IPS DF 6.9 (cell line): ENCODE measurements at regions not wholly inside any gene's neighbourhood (a gene's known extent, or its start where the extent isn't known, plus 50 kb on each side); places are given as distances from the start of the nearest gene placed in this dataset.

Source experiments
- DNase-seq: peaks from one replicate; pipeline ENCODE4 v3.0.0-alpha.2; 2013; ENCODE audit warnings: low read depth, low spot score
- H3K27ac ChIP-seq: one replicate; pipeline ENCODE4 v1.5.1; 2013; ENCODE audit warnings: low read length, control low read depth
- H3K27me3 ChIP-seq: 2 replicates; pipeline ENCODE4 v1.6.1; 2013; ENCODE audit warnings: mild to moderate bottlenecking, low read length; ENCODE audit not compliant: control insufficient read depth, insufficient read depth
- H3K36me3 ChIP-seq: 2 replicates; pipeline ENCODE4 v1.6.1; 2013; ENCODE audit warnings: low read length; ENCODE audit not compliant: control insufficient read depth, insufficient read depth
- H3K4me1 ChIP-seq: 2 replicates; pipeline ENCODE4 v1.6.1; 2013; ENCODE audit warnings: low read length; ENCODE audit not compliant: control insufficient read depth, insufficient read depth
- H3K4me3 ChIP-seq: 2 replicates; pipeline ENCODE4 v1.5.1; 2013; ENCODE audit warnings: mild to moderate bottlenecking, low read length
- H3K9me3 ChIP-seq: 2 replicates; pipeline ENCODE4 v1.6.1; 2013; ENCODE audit warnings: low read length, inconsistent platforms; ENCODE audit not compliant: control insufficient read depth, insufficient read depth
- WGBS: extraction: QIAGEN DNeasy Blood & Tissue Kit; methylation state at CpG from one replicate; pipeline ENCODE4 v1.1.7; 2013; ENCODE audit warnings: mixed read lengths, missing lambda C conversion rate; ENCODE audit not compliant: insufficient read length, insufficient coverage; 5-methylcytosine and 5-hydroxymethylcytosine counted together

- Histone ChIP-seq H3K4me1 (no peaks in the 10 kb centered on the region), H3K36me3 (no peaks in the 10 kb centered on the region), H3K27me3 (no peaks in the 10 kb centered on the region), H3K4me3 (no peak overlapping the region), H3K9me3 (no peaks in the 10 kb centered on the region), H3K27ac (no peak overlapping the region)
- WGBS, result no CpG with 5 or more reads among the region's 12 CpGs
- DNase-seq, result no peak
Observed at GRCh38 chr15:95799286-95800200, 531.0 kb upstream of the NR2F2 start.

- DNase-seq, result no peak
- H3K27ac ChIP-seq, result no peak overlapping the region
Observed at GRCh38 chr15:95804484-95804883, 526.0 kb upstream of the NR2F2 start.

GRCh38 chr15:95812491-95812890 is 518.0 kb upstream of the NR2F2 start:
- Histone ChIP-seq H3K4me1 (no peaks in the 10 kb centered on the region), H3K4me3 (no peak overlapping the region), H3K27me3 (no peaks in the 10 kb centered on the region), H3K27ac (no peak overlapping the region), H3K36me3 (no peaks in the 10 kb centered on the region), H3K9me3 (no peaks in the 10 kb centered on the region)
- no peak for DNase-seq
- WGBS, result 100% methylated on average over 1 of the region's 2 CpGs

More at GRCh38 chr15:95804484-95804883, 526.0 kb upstream of the NR2F2 start:
- H3K36me3 ChIP-seq, result no peaks in the 10 kb centered on the region
- no peak overlapping the region for H3K4me3 ChIP-seq
- H3K9me3 ChIP-seq, result no peaks in the 10 kb centered on the region
- no peaks in the 10 kb centered on the region for H3K27me3 ChIP-seq
- H3K4me1 ChIP-seq, result no peaks in the 10 kb centered on the region

GRCh38 chr15:95814908-95815307 is 515.6 kb upstream of the NR2F2 start:
- no peak overlapping the region for H3K27ac ChIP-seq
- no peaks in the 10 kb centered on the region for H3K36me3 ChIP-seq
- no peaks in the 10 kb centered on the region for H3K9me3 ChIP-seq
- H3K4me3 ChIP-seq, result no peak overlapping the region
- no peak for DNase-seq
- no peaks in the 10 kb centered on the region for H3K27me3 ChIP-seq
- WGBS, result no CpG with 5 or more reads among the region's 3 CpGs
- no peaks in the 10 kb centered on the region for H3K4me1 ChIP-seq

GRCh38 chr15:95816591-95816990 is 513.9 kb upstream of the NR2F2 start:
- Histone ChIP-seq H3K4me1 (no peaks in the 10 kb centered on the region), H3K36me3 (no peaks in the 10 kb centered on the region)
- no CpG with 5 or more reads among the region's 4 CpGs for WGBS

GRCh38 chr15:95822961-95823360 is 507.5 kb upstream of the NR2F2 start:
- H3K36me3 ChIP-seq, result no peaks in the 10 kb centered on the region
- DNase-seq, result no peak
- peaks cover 1% of the 10 kb centered on the region; the same call in 1 of the 2 replicates for H3K27me3 ChIP-seq
- no peak overlapping the region for H3K27ac ChIP-seq
- H3K9me3 ChIP-seq, result no peaks in the 10 kb centered on the region
- no peak overlapping the region for H3K4me3 ChIP-seq
- H3K4me1 ChIP-seq, result no peaks in the 10 kb centered on the region; the same call in 1 of the 2 replicates
- WGBS, result no CpG with 5 or more reads among the region's 7 CpGs

More at GRCh38 chr15:95816591-95816990, 513.9 kb upstream of the NR2F2 start:
- no peak overlapping the region for H3K27ac ChIP-seq
- no peak overlapping the region for H3K4me3 ChIP-seq
- DNase-seq, result no peak
- H3K27me3 ChIP-seq, result no peaks in the 10 kb centered on the region
- H3K9me3 ChIP-seq, result no peaks in the 10 kb centered on the region

GRCh38 chr15:95825208-95825607 is 505.3 kb upstream of the NR2F2 start:
- Histone ChIP-seq H3K27me3 (peaks cover 1% of the 10 kb centered on the region; the same call in 1 of the 2 replicates), H3K36me3 (no peaks in the 10 kb centered on the region), H3K27ac (no peak overlapping the region), H3K4me3 (no peak overlapping the region), H3K9me3 (no peaks in the 10 kb centered on the region), H3K4me1 (no peaks in the 10 kb centered on the region; the same call in 1 of the 2 replicates)
- DNase-seq, result no peak
- WGBS, result no CpG with 5 or more reads among the region's 2 CpGs

- Histone ChIP-seq H3K36me3 (no peaks in the 10 kb centered on the region), H3K4me3 (no peak overlapping the region), H3K4me1 (no peaks in the 10 kb centered on the region; the same call in 1 of the 2 replicates), H3K9me3 (no peaks in the 10 kb centered on the region), H3K27me3 (peaks cover 1% of the 10 kb centered on the region; the same call in 1 of the 2 replicates), H3K27ac (no peak overlapping the region)
- no peak for DNase-seq
- WGBS, result no CpG with 5 or more reads among the region's 8 CpGs
Observed at GRCh38 chr15:95825671-95826411, 504.7 kb upstream of the NR2F2 start.

- H3K4me1 ChIP-seq, result no peaks in the 10 kb centered on the region; the same call in 1 of the 2 replicates
- peaks cover 1% of the 10 kb centered on the region; the same call in 1 of the 2 replicates for H3K27me3 ChIP-seq
- no peaks in the 10 kb centered on the region for H3K9me3 ChIP-seq
- no peak overlapping the region for H3K4me3 ChIP-seq
- no peak overlapping the region for H3K27ac ChIP-seq
- WGBS, result no CpG with 5 or more reads among the region's 8 CpGs
- DNase-seq, result no peak
- no peaks in the 10 kb centered on the region for H3K36me3 ChIP-seq
Observed at GRCh38 chr15:95826412-95827195, 503.9 kb upstream of the NR2F2 start.

GRCh38 chr15:95829062-95829461 is 501.4 kb upstream of the NR2F2 start:
- no peak for DNase-seq

More at GRCh38 chr15:95829062-95829461, 501.4 kb upstream of the NR2F2 start:
- H3K4me3 ChIP-seq, result no peak overlapping the region
- no CpG with 5 or more reads among the region's 5 CpGs for WGBS
- no peaks in the 10 kb centered on the region for H3K9me3 ChIP-seq
- H3K36me3 ChIP-seq, result no peaks in the 10 kb centered on the region
- H3K27ac ChIP-seq, result no peak overlapping the region
- peaks cover 1% of the 10 kb centered on the region; the same call in 1 of the 2 replicates for H3K27me3 ChIP-seq
- no peaks in the 10 kb centered on the region; the same call in 1 of the 2 replicates for H3K4me1 ChIP-seq
